HG03103 (cell line): ENCODE measurements at regions not wholly inside any gene's neighbourhood (a gene's known extent, or its start where the extent isn't known, plus 50 kb on each side); places are given as distances from the start of the nearest gene placed in this dataset.

Experiments
- ATAC-seq: cut with Tn5 transposase; IDR thresholded peaks from one replicate; pipeline ENCODE4 v1.9.1; 2021; ENCODE audit warnings: low read depth; ENCODE audit not compliant: unreplicated experiment

GRCh38 chr4:124243671-124244366 is 468.7 kb downstream of the ANKRD50 start:
- no peak for ATAC-seq

- ATAC-seq: no peak
Measured at GRCh38 chr4:124253080-124253479, 459.5 kb downstream of the ANKRD50 start.

GRCh38 chr4:124262211-124263179 is 450.0 kb downstream of the ANKRD50 start:
- peak; percentile 90 for ATAC-seq

GRCh38 chr4:124265701-124266100 is 446.8 kb downstream of the ANKRD50 start:
- no peak for ATAC-seq

GRCh38 chr4:124266721-124267120 is 445.8 kb downstream of the ANKRD50 start:
- ATAC-seq: no peak

GRCh38 chr4:124276461-124276860 is 436.1 kb downstream of the ANKRD50 start:
- no peak for ATAC-seq

GRCh38 chr4:124277691-124278090 is 434.8 kb downstream of the ANKRD50 start:
- no peak for ATAC-seq

- no peak for ATAC-seq
Measured at GRCh38 chr4:124278477-124278876, 434.1 kb downstream of the ANKRD50 start.

- no peak for ATAC-seq
Measured at GRCh38 chr4:124279741-124280140, 432.8 kb downstream of the ANKRD50 start.

GRCh38 chr4:124282301-124282898 is 430.1 kb downstream of the ANKRD50 start:
- no peak for ATAC-seq

GRCh38 chr4:124288706-124289486 is 423.6 kb downstream of the ANKRD50 start:
- ATAC-seq: no peak

GRCh38 chr4:124290678-124291077 is 421.9 kb downstream of the ANKRD50 start:
- no peak for ATAC-seq

- ATAC-seq: no peak
Measured at GRCh38 chr4:124295413-124295812, 417.1 kb downstream of the ANKRD50 start.

GRCh38 chr4:124304941-124305340 is 407.6 kb downstream of the ANKRD50 start:
- no peak for ATAC-seq

- ATAC-seq: no peak
Measured at GRCh38 chr4:124306352-124306751, 406.2 kb downstream of the ANKRD50 start.

- ATAC-seq: no peak
Measured at GRCh38 chr4:124307143-124307542, 405.4 kb downstream of the ANKRD50 start.

- no peak for ATAC-seq
Measured at GRCh38 chr4:124318292-124318691, 394.2 kb downstream of the ANKRD50 start.

GRCh38 chr4:124321364-124321763 is 391.2 kb downstream of the ANKRD50 start:
- ATAC-seq: no peak

- no peak for ATAC-seq
Measured at GRCh38 chr4:124322234-124323065, 390.1 kb downstream of the ANKRD50 start.

- ATAC-seq: no peak
Measured at GRCh38 chr4:124325690-124326089, 386.8 kb downstream of the ANKRD50 start.
